ENCODE measurements at regions not wholly inside any gene's neighbourhood (a gene's known extent, or its start where the extent isn't known, plus 50 kb on each side); places are given as distances from the start of the nearest gene placed in this dataset.

DNA sequence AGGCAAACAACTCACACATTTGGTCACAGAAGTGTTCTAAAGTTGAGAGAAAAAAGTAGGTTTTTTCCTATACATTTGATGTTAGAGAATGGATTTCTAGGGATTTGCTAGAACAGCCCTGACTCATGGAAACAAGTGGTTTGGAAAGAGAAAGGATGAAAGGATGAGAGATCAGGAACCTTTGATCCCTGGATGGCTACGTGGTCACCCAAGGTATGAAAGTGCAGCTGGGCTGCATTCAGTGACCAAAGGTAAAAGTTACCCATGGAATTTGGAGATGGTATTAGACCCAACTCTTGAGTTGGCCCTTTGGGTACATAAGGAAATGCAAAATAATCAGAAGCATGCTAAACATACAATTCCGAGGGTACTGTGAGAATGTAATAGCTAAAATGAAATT lies 61.3 kb upstream of the SPIN1 start:
- Mint-ChIP-seq H3K27me3 (no peaks in the 10 kb centered on the region), H3K27ac (no peak overlapping the region), H3K4me3 (no peak overlapping the region), H3K9me3 (peaks cover 4% of the 10 kb centered on the region), H3K36me3 (no peaks in the 10 kb centered on the region), H3K4me1 (ENCODE audit: unreplicated experiment) (no peaks in the 10 kb centered on the region)
- no peak for DNase-seq (ENCODE audit: extremely low spot score, unreplicated experiment)
- TF ChIP-seq, protein P1, sequence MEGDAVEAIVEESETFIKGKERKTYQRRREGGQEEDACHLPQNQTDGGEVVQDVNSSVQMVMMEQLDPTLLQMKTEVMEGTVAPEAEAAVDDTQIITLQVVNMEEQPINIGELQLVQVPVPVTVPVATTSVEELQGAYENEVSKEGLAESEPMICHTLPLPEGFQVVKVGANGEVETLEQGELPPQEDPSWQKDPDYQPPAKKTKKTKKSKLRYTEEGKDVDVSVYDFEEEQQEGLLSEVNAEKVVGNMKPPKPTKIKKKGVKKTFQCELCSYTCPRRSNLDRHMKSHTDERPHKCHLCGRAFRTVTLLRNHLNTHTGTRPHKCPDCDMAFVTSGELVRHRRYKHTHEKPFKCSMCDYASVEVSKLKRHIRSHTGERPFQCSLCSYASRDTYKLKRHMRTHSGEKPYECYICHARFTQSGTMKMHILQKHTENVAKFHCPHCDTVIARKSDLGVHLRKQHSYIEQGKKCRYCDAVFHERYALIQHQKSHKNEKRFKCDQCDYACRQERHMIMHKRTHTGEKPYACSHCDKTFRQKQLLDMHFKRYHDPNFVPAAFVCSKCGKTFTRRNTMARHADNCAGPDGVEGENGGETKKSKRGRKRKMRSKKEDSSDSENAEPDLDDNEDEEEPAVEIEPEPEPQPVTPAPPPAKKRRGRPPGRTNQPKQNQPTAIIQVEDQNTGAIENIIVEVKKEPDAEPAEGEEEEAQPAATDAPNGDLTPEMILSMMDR (conservative IDR thresholded peaks at IDR 0.05) = no peak

GRCh38 chr9:88326015-88326414 lies 62.2 kb upstream of the SPIN1 start:
- peaks cover 3% of the 10 kb centered on the region for H3K4me1 Mint-ChIP-seq (ENCODE audit: unreplicated experiment)
- no peak for DNase-seq (ENCODE audit: extremely low spot score, unreplicated experiment)
- H3K9me3 Mint-ChIP-seq = peaks cover 4% of the 10 kb centered on the region
- TF ChIP-seq, protein P1 (conservative IDR thresholded peaks at IDR 0.05) = no peak
- no peaks in the 10 kb centered on the region for H3K36me3 Mint-ChIP-seq
- no peak overlapping the region for H3K27ac Mint-ChIP-seq
- no peaks in the 10 kb centered on the region for H3K27me3 Mint-ChIP-seq
- no peak overlapping the region for H3K4me3 Mint-ChIP-seq

DNA sequence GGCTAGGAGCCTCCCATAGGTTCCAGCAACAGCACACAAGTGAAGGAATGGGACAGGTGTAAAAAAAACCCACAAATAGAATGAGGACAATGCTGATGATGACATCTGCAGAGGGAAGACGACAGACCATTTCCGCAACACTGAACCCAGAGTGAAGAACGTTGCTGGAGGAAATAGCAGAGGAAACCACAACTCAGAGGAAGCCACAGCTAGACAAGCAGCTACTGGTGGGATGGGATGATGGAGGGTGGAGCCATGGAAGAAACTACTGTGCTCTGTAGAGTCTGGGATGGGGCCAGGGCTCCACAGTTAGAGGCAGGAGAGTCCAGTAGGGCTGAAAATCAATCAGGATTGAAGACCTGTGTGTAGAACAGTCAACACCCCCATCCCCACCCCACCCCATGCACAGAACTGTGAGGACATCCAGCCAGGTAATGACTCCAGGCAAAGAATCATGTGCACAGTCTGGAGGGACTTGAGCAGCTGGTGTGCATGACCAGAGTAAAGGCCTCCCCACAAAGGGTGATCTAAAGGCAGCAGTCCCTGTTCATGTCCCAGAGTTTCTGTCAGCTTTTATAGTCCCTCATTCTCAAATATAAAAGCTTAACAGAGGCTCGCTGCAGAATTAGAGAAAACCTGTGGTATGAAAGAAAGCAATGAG lies 65.2 kb upstream of the SPIN1 start:
- Mint-ChIP-seq H3K27me3 (no peaks in the 10 kb centered on the region), H3K4me1 (ENCODE audit: unreplicated experiment) (peaks cover 12% of the 10 kb centered on the region), H3K9me3 (no peaks in the 10 kb centered on the region), H3K27ac (no peak overlapping the region), H3K4me3 (no peak overlapping the region), H3K36me3 (no peaks in the 10 kb centered on the region)
- TF ChIP-seq, protein P1 (conservative IDR thresholded peaks at IDR 0.05) = no peak
- DNase-seq (ENCODE audit: extremely low spot score, unreplicated experiment) = no peak

- no peak for DNase-seq (ENCODE audit: extremely low spot score, unreplicated experiment)
- peaks cover 12% of the 10 kb centered on the region for H3K4me1 Mint-ChIP-seq (ENCODE audit: unreplicated experiment)
- H3K27ac Mint-ChIP-seq = no peak overlapping the region
- H3K9me3 Mint-ChIP-seq = no peaks in the 10 kb centered on the region
- no peak overlapping the region for H3K4me3 Mint-ChIP-seq
- TF ChIP-seq, protein P1 (conservative IDR thresholded peaks at IDR 0.05) = no peak
- no peaks in the 10 kb centered on the region for H3K36me3 Mint-ChIP-seq
- no peaks in the 10 kb centered on the region for H3K27me3 Mint-ChIP-seq
These were observed 66.5 kb upstream of the SPIN1 start for GRCh38 chr9:88321764-88322163.

- H3K4me3 Mint-ChIP-seq = no peak overlapping the region
These were observed 67.4 kb upstream of the SPIN1 start for GRCh38 chr9:88320748-88321415.

More at GRCh38 chr9:88320748-88321415, 67.4 kb upstream of the SPIN1 start:
- Mint-ChIP-seq H3K36me3 (no peaks in the 10 kb centered on the region), H3K4me1 (ENCODE audit: unreplicated experiment) (peaks cover 12% of the 10 kb centered on the region), H3K27ac (no peak overlapping the region), H3K9me3 (no peaks in the 10 kb centered on the region), H3K27me3 (no peaks in the 10 kb centered on the region)
- TF ChIP-seq, protein P1 (conservative IDR thresholded peaks at IDR 0.05) = no peak
- DNase-seq (ENCODE audit: extremely low spot score, unreplicated experiment) = no peak

Measured in type B pancreatic cell (in vitro differentiated cells).